ENCODE measurements at regions not wholly inside any gene's neighbourhood (a gene's known extent, or its start where the extent isn't known, plus 50 kb on each side); places are given as distances from the start of the nearest gene placed in this dataset.

- Histone ChIP-seq H3K27me3 (replicated peaks; ENCODE audit: insufficient read depth, low read depth, low read length, poor library complexity) (no peaks in the 10 kb centered on the region), H3K4me3 (ENCODE audit: low read depth, low read length, poor library complexity, severe bottlenecking) (no peak overlapping the region), H3K9me3 (ENCODE audit: low read depth, low read length, poor library complexity, severe bottlenecking) (peaks cover 7% of the 10 kb centered on the region), H3K4me1 (ENCODE audit: insufficient read depth, low read length, poor library complexity, severe bottlenecking) (no peaks in the 10 kb centered on the region), H3K36me3 (ENCODE audit: insufficient read depth, low read length, poor library complexity, severe bottlenecking) (no peaks in the 10 kb centered on the region), H3K27ac (ENCODE audit: low read depth, low read length, poor library complexity, severe bottlenecking) (no peak overlapping the region)
- no peak for TF ChIP-seq CTCF (conservative IDR thresholded peaks at IDR 0.05; ENCODE audit: low read depth, low read length)
- no peak for TF ChIP-seq EZH2 (IDR thresholded peaks at IDR 0.05; ENCODE audit: borderline replicate concordance, low read depth, low read length, poor library complexity, severe bottlenecking)
- DNase-seq (ENCODE audit: low spot score), result no peak
- ChIA-PET POLR2A (ENCODE audit: low non-redundant PET) (no interaction called here), CTCF (no interaction called here)
- BruUV-seq (replicated peaks), result no TSS peak
- intact Hi-C loops (cut with micrococcal nuclease; ENCODE audit: unreplicated experiment), result no loop called here
These were observed 730.0 kb downstream of the SOCS6 start for GRCh38 chr18:71018816-71019215.

- TF ChIP-seq EZH2 (IDR thresholded peaks at IDR 0.05; ENCODE audit: borderline replicate concordance, low read depth, low read length, poor library complexity, severe bottlenecking), result no peak
- no peak for TF ChIP-seq CTCF (conservative IDR thresholded peaks at IDR 0.05; ENCODE audit: low read depth, low read length)
- Histone ChIP-seq H3K9me3 (ENCODE audit: low read depth, low read length, poor library complexity, severe bottlenecking) (peaks cover 7% of the 10 kb centered on the region), H3K27me3 (replicated peaks; ENCODE audit: insufficient read depth, low read depth, low read length, poor library complexity) (no peaks in the 10 kb centered on the region), H3K27ac (ENCODE audit: low read depth, low read length, poor library complexity, severe bottlenecking) (no peak overlapping the region), H3K36me3 (ENCODE audit: insufficient read depth, low read length, poor library complexity, severe bottlenecking) (no peaks in the 10 kb centered on the region), H3K4me1 (ENCODE audit: insufficient read depth, low read length, poor library complexity, severe bottlenecking) (no peaks in the 10 kb centered on the region), H3K4me3 (ENCODE audit: low read depth, low read length, poor library complexity, severe bottlenecking) (no peak overlapping the region)
- no TSS peak for BruUV-seq (replicated peaks)
- intact Hi-C loops (cut with micrococcal nuclease; ENCODE audit: unreplicated experiment), result no loop called here
- DNase-seq (ENCODE audit: low spot score), result no peak
- CTCF ChIA-PET, result no interaction called here
- POLR2A ChIA-PET (ENCODE audit: low non-redundant PET), result no interaction called here
These were observed 723.9 kb downstream of the SOCS6 start for GRCh38 chr18:71012789-71013188.

GRCh38 chr18:71011389-71011788 lies 722.5 kb downstream of the SOCS6 start:
- POLR2A ChIA-PET (ENCODE audit: low non-redundant PET), result no interaction called here
- BruUV-seq (replicated peaks), result no TSS peak
- intact Hi-C loops (cut with micrococcal nuclease; ENCODE audit: unreplicated experiment), result no loop called here
- Histone ChIP-seq H3K4me1 (ENCODE audit: insufficient read depth, low read length, poor library complexity, severe bottlenecking) (no peaks in the 10 kb centered on the region), H3K36me3 (ENCODE audit: insufficient read depth, low read length, poor library complexity, severe bottlenecking) (no peaks in the 10 kb centered on the region), H3K4me3 (ENCODE audit: low read depth, low read length, poor library complexity, severe bottlenecking) (no peak overlapping the region), H3K27ac (ENCODE audit: low read depth, low read length, poor library complexity, severe bottlenecking) (no peak overlapping the region), H3K27me3 (replicated peaks; ENCODE audit: insufficient read depth, low read depth, low read length, poor library complexity) (no peaks in the 10 kb centered on the region), H3K9me3 (ENCODE audit: low read depth, low read length, poor library complexity, severe bottlenecking) (no peaks in the 10 kb centered on the region)
- DNase-seq (ENCODE audit: low spot score), result no peak
- CTCF ChIA-PET, result no interaction called here
- TF ChIP-seq EZH2 (IDR thresholded peaks at IDR 0.05; ENCODE audit: borderline replicate concordance, low read depth, low read length, poor library complexity, severe bottlenecking) (no peak), CTCF (conservative IDR thresholded peaks at IDR 0.05; ENCODE audit: low read depth, low read length) (no peak)

All from A673 (cell line).